Fibroblast of skin of left biceps (primary cell): ENCODE measurements at regions not wholly inside any gene's neighbourhood (a gene's known extent, or its start where the extent isn't known, plus 50 kb on each side); places are given as distances from the start of the nearest gene placed in this dataset.

Experiments used
- DNase-seq, 2 experiments: peaks; one replicate each; pipeline ENCODE4 v3.0.0-alpha.2; 2013; ENCODE audit warnings: low read depth in 2 of 2

DNA sequence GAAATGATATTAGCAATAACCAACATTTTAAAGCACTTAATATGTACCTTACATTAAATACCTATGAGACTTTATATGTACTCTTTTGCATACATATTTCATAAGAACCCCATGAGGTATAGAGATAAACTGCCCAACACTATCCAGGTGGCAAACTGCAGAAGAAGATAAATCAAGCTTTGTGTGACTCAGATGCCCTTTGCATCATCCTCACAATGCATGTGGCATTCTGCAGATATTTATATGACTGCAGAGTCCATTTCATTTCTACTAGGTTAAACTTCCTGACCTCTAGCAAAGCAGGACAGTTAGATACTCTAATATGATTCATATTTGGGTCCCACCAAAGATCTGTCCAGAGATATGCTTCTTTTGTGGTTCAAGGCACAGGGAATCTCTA lies 85.6 kb upstream of the RASGEF1B start:
- no peak for DNase-seq

DNA sequence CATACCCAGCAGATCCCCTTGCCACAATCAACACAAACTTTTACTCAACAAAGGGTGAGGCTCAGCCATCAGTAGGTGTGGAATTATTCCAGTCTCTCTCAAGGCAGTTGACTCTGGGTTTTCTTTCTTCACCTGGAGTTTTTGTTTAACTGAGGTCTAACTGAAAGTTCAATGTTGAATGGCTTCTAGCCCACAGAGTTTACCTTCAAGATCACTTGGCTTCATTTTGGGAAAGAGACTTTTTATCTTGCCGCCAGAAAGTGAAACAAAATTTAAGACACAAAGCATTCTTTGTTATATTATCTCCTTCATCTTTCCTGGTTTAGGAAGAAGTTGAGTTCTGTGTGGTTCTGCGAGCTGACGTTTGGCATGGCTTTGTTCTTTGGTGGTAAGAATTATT lies 83.8 kb upstream of the RASGEF1B start:
- DNase-seq = no peak

DNA sequence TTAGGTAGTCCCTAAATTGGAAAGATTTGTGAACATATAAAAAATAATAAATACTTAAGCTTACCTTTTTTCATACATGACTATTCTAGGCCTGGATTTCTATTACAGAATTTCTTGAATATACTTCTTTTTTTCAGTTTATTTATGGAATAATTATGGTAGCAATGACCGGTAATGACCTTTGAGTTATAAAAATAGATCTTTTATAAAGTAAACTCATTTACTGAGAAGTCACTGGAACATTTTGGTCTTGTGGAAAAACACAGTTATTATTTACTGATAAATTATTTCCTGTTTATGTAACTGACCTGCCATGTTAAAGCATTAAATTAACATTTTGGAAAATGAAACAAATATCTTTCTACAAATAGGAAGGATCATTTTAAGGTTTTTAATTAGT lies 80.4 kb upstream of the RASGEF1B start:
- no peak for DNase-seq

DNA sequence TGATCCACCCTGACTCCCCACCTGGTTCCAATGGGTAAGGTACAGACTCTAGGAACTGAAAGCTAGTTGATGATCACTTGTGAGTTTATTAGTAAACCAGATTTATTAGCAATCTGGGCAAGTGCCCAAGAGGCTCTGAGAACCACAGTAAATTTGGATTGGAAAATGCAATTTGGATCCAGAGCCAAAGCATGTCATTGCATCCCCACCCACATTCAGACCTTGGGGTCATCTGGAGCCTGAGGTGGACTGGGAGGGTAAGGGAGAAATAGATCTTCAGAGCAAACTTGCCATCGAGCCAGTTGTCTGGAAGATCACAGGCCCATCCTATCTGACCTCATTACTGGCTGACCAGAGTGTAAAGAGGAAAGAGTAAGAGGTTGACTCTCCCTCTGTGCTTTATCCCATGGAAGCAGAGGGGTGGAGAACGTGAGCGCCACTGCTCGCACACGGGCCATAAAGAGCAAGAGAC lies 78.7 kb upstream of the RASGEF1B start:
- DNase-seq = no peak

DNA sequence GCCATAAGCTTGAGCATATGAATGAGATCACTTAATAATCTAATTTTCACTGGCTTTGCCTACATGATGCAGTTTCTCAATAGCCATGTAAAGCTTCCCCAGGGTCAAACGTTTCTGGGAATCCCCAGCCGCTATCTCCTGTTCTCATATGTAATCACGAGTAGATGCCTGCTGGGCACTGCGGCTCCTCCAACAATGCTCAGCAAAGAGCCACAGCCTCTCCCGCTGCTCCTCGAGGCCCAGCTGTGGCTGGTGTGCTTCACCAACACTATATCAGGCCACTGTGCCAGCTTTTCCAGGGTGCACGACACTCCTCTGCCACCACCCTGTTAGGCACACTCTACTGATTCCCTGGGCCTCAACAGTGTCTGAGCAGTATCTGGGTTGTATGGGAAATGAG lies 78.3 kb upstream of the RASGEF1B start:
- DNase-seq = no peak

DNA sequence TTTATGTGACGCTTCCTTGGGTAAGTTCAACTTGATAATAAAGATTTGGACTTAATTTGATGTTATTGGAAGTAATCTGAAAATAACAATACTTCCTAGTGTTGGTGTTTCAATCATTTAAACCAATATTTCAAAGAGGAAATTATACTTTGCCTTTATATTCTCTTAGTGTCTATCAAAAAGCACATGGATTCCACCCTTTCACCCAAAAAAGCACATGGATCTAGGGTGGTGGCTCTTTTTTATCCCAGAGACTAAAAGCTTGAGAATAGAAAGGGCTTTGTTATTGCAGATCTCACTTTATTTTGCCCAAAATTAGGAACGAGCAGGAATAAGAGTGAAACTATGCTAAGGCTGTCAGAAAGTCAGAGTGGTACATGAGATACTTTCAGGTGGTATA lies 75.1 kb upstream of the RASGEF1B start:
- no peak for DNase-seq

DNA sequence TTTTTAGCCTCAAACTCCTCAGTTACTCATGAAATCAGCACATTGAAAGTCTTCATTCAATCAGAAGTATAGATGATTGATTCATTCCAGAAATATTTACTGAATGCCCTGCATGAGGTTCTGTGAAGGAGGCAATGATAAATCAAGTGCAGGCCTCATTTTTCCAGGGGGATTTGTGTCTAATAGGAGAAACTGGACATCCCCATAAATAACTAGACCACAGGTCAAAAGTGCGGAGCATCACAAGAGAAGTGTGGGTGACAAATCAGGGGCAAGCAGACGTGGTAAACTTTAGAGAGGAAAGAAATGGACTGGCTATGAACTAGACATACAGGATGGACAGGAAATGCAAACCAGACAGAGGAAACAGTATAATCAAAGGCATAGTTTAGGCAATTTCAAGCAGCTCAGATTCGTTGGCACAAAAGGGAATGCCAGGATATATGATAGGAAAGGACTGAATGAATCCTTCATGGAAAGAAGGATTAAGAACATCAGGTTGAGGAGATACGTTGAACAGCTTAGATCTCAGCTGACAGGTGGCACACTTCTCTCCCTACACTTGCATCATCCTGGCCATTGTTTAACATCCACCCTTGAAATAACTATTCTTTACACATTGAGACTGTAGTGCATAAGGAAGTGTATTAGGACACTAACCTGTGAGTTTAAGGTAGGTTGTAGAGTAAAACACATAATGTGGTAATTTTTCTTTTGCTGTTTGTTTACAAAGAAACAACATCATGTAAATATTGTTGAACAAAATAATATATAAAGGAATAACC lies 69.6 kb upstream of the RASGEF1B start:
- no peak for DNase-seq

DNA sequence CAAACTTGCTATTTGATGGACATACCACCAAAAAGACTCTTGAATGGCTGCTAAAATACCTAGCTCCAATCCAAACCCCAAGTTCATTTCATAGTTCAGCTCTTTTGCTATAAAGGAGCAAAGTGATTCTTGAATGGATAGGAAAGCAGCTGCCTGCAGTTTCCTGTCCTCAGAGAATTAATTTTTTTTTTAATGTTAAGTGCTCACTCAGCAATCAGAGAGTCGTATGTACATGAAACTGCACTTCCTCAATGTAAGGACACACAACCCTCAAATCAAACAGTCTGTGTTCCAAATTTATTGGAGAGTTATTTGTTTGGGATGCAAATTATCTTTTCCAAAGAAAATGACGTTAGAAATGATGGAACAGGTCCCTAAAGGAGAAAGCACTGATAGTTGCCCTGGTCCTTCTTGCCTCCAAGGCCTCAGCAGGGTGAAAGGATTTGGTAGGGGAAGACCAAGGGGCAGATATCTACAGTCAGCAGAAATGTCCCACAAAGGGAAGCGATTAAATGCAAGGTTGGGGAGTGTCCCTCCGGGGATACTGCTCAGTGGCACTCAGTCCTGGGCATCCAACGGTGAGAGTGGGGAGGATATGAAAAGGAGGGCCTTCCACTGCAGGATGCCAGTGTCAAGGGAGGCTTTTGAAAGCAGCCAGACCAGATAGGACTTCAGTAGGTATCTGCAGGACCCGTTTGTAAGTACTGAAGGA lies 67.2 kb upstream of the RASGEF1B start:
- DNase-seq = no peak

DNA sequence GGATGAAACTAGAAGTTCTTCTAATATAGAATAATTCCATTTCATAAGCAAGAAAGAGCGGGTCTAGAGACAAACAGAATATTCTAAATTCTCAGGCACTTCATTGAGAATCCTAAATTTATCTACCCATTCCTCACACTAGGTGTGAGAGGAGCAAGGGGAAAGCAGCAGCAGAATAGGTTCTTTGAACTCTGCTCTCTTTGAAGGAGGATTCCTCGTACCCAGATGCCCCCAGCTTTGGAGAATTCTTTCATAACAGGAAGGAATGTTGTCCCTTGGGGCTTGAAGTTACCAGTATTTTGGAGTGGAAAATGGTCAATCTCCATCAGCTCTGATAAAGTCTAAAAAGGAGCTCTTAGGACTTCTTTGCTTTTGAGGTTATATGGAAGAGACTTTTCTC lies 59.7 kb upstream of the RASGEF1B start:
- DNase-seq = no peak

DNA sequence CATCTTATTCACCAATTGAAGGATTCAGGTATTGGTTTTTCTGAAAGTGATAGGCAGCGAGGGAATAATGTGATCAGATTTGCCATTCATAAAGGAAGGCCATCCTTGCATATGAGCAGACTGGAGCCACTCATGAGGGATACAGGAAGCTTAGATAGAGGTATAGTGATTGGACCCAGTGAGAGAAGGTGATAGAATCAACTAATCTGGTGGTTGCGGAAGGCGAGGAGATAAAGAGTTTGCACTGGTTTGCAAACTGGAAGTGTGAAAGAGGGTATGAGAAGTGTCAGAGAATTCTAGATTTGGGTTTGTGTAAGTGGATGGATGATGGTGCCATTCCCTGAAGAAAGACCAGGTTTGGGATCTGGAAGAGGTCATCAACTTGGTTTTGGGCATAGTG lies 57.3 kb upstream of the RASGEF1B start:
- DNase-seq = no peak

DNA sequence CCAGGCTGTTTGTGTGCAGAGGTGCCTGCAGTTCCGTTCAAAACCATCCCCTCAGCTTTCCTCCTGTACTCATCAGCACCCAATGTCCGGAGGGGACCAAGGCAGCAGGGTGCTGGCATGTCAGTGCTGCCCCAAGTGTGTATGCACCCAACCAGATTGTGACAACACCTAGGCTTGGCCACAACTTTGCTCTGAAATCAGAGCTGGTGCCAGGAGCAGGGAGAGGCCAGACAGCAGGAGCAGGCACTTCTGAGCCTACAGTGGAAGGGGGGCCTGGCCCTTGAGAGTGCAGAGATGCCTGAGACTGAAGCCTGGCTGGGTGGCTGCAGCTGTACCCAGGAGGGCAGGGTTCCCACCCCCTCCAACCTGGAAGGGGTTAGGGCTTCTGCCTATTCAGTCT lies 56.5 kb upstream of the RASGEF1B start:
- DNase-seq = no peak

DNA sequence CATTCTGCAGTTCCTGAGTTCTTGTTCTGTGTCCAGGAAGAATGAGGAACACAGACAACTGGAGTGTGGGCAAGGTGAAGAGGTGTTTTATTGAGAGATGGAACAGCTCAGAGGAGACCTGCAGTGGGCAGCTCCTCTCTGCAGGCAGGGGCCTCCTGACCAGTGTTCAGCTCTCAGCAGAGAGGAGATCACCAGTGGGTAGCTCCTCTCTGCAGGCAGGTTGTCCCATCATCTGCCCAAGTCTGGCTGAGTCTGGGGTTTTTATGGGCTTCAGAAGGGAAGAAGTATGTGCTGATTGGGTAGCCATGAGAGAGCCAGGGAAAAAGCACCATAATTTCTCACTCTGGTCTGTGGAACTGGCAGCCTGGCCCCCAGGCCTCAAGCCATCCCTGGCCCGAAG lies 56.0 kb upstream of the RASGEF1B start:
- DNase-seq = no peak

DNA sequence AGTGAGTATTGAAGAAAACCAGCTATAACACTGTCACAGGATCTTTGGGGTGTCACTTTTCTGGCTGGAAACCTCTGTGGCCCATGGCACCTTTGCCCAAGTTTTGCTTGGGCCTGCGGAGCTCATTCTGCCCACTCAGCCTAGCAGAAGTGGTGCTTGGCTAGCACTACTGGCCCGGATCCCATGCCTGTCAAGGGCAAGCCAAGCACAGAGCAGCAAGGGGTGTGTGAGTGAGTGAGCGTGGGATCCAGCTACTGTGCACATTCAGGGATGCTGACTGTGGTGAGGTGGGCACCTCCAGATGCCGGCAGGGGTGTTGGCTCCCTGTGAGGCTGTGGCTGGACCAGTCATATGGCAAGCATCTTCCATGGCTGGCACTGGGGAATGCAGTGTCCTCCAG lies 55.4 kb upstream of the RASGEF1B start:
- DNase-seq = no peak

DNA sequence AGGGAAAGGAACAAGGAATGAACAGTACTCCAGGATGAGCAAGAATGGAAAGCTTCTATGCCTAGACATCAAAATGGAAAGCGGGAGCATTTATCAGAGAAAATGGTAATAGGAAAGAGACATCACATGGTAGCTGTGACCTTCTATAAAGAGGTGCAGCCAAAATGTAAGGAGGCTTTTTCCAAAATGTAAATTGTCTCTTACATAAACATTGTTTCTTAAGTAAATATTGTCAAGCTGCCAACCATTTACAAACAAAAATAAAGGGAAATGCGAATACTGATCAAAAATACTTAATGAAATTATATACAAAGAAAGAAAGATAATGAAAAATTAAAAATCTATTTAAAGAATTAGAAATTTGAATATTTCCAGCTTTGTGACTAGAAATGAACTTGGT lies 55.0 kb upstream of the RASGEF1B start:
- DNase-seq = no peak

DNA sequence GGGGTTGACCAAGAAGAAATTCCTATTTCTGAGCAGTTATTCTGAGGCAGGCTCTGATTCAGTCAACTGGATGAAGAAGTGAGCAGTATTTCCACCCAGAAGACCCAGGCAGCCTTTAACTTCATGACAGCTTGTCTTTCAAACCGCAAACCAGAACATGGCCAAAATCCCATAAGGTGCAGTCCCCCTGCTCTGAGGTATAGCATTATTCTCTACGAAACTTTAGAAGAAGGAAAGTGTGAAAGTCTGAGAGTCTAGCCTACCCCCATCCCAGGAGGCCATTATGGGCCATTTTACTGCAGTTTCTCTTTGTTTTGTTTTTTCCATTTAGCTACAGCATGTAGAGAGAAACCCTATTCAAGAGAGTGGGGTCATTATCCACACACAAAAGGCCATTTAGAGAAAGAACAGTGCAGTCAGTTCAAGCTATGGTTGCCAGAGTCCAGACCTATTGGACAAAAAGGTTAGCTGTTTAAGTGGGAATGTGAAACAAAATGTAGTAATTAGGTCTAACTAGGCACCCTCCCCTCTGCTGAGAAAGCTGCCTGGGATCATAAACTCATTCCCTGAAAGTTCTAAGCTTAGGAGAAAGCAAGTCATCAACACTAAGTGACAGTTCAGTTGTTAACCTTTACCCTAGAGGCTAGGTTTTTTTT lies 52.1 kb upstream of the RASGEF1B start:
- DNase-seq = no peak

DNA sequence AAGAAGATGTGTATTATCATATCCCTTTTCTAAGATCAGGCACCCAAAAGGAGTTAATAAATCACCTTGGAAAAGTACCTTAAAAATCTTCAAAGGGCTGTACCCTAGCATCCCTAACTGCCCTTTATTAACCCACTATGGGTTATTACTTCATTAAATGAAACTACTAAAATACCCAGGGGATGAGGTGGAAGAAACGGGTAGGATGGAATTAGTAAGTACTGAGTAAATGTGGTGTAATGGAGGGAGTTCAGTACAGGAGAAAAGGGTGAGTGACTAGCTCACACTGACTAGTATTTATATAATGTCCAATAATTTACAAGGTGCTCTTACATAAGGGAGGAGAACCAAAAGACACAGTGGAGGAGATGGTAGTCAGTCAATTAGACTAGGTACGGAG lies 51.0 kb upstream of the RASGEF1B start:
- DNase-seq = no peak

DNA sequence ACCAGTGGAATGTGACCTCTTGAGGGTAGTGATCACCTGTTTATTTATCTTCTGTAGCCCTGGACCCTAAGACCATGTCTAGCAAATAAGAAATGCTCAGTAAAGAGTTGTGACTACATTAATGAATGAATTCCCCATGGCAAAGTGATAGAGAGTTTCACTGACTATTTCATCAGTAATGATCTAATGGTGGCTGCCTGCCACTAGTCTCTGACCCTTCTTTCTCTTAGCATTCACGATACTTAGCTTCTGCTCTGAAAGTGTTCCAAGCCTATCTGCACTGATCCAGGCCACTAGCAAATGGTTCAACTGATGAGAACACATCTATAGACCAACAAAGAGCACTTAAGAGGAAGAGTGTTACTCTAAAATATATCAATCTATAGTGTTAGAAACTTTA lies 50.0 kb upstream of the RASGEF1B start:
- no peak for DNase-seq
